ENCODE measurements at regions not wholly inside any gene's neighbourhood (a gene's known extent, or its start where the extent isn't known, plus 50 kb on each side); places are given as distances from the start of the nearest gene placed in this dataset.
"Not testable (repeated sequence)": the region's sequence is repeated elsewhere in the genome, so short reads cannot be mapped to it uniquely, and the experiment has no call there.

GRCh38 chr20:24851346-24852019, 97.6 kb upstream of the CST7 start:
- H3K27ac ChIP-seq, result no peak overlapping the region
- TF ChIP-seq CTCF (conservative IDR thresholded peaks at IDR 0.05) (no peak), ZFX (IDR thresholded peaks at IDR 0.05) (no peak)

GRCh38 chr20:24853916-24854315, 95.2 kb upstream of the CST7 start:
- H3K27ac ChIP-seq, result no peak overlapping the region
- TF ChIP-seq CTCF (conservative IDR thresholded peaks at IDR 0.05) (no peak), ZFX (IDR thresholded peaks at IDR 0.05) (no peak)

GRCh38 chr20:24855848-24856247, 93.2 kb upstream of the CST7 start:
- TF ChIP-seq CTCF (conservative IDR thresholded peaks at IDR 0.05), result no peak
- TF ChIP-seq ZFX (IDR thresholded peaks at IDR 0.05), result no peak
- H3K27ac ChIP-seq, result no peak overlapping the region

DNA sequence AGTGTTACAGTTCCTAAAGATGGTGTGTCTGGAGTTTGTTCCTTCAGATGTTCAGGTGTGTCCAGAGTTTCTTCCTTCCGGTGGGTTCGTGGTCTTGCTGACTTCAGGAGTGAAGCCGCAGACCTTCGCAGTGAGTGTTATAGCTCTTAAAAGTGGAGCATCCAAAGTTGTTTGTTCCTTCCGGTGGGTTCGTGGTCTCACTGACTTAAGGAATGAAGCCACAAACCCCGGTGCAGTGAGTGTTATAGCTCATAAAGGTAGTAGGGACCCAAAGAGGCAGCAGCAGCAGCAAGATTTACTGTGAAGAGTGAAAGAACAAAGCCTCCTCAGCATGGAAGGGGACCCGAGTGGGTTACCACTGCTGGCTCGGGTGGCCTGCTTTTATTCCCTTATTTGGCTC, 90.6 kb upstream of the CST7 start:
- not testable (repeated sequence) for H3K27ac ChIP-seq

- no peak overlapping the region for H3K27ac ChIP-seq
- TF ChIP-seq ZFX (IDR thresholded peaks at IDR 0.05) (no peak), CTCF (conservative IDR thresholded peaks at IDR 0.05) (no peak)
Measured at GRCh38 chr20:24859539-24859938, 89.5 kb upstream of the CST7 start.

DNA sequence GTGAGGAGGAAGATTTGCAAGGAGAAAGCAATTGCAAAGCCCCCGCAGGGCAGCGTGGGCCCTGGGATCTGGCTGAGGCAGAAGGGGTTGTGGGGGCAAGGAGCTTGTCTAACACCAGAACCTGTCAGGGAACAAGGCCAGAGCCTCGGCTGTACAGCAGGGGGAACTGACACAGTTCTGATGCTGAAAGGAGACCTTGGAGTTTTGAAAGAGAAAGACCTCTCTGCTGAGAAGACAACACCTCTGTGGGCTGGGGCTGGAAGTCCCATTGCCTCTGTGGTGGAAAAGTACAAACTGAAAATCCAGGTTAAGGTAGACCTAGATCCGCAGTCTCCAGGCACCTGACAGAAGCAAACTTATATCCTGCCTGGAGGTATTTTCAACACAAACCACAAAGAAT, 86.9 kb upstream of the CST7 start:
- TF ChIP-seq CTCF (conservative IDR thresholded peaks at IDR 0.05), result no peak
- no peak for TF ChIP-seq ZFX (IDR thresholded peaks at IDR 0.05)

GRCh38 chr20:24862606-24863005, 86.5 kb upstream of the CST7 start:
- H3K27ac ChIP-seq, result no peak overlapping the region
- TF ChIP-seq CTCF (conservative IDR thresholded peaks at IDR 0.05), result no peak
- no peak for TF ChIP-seq ZFX (IDR thresholded peaks at IDR 0.05)

More for the DNA sequence above, 86.9 kb upstream of the CST7 start:
- no peak overlapping the region for H3K27ac ChIP-seq

DNA sequence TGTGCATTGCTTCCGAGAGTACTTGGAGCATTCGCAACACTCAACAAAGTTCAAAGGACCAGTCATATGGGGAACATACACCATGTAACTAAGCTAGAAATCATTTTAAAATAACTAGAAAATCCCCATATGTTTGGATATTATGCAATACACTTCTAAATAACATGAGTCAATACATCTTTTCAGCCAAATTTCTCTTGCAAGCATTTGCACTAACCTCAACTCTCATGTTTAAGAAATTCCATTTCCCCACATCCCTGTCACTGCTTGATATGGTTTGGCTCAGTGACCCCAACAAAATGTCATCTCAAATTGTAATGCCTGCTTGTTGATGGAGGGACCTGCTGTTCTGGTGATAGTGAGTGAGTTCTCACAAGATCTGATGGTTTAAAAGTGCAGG, 85.7 kb upstream of the CST7 start:
- no peak overlapping the region for H3K27ac ChIP-seq
- TF ChIP-seq ZFX (IDR thresholded peaks at IDR 0.05) (no peak), CTCF (conservative IDR thresholded peaks at IDR 0.05) (no peak)

All from C4-2B (cell line).